ENCODE measurements at regions not wholly inside any gene's neighbourhood (a gene's known extent, or its start where the extent isn't known, plus 50 kb on each side); places are given as distances from the start of the nearest gene placed in this dataset.

DNA sequence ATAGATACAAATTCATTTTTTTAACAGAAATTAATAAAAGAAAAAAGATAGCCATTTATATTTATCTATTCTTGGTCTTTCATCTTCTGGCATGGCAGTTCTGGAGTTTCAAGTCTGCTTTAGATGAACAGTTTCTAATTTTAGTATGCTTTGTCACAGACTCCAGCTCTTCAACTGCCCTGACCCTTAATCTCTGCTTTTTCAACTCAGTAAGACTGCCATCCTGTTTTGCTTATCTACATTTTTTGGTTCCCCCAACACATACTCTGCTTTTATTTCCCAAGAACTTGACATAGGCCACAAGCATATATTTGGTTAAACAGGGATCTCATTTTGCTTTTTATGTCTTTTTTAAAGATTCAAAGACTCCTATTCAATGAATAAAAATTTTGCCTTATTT is 309.3 kb upstream of the KCND2 start:
- no peaks in the 10 kb centered on the region for H4K20me1 ChIP-seq (ENCODE audit: control insufficient read depth, insufficient read depth, low read length, poor library complexity, severe bottlenecking)
- Mint-ChIP-seq H3K9me3 (ENCODE audit: insufficient read depth) (no peaks in the 10 kb centered on the region), H3K27ac (no peak overlapping the region), H3K4me3 (no peak overlapping the region), H3K27me3 (no peaks in the 10 kb centered on the region), H3K4me1 (no peaks in the 10 kb centered on the region)
- no peak for TF ChIP-seq EZH2 (IDR thresholded peaks at IDR 0.05; ENCODE audit: borderline replicate concordance, insufficient read depth, low read depth, low read length, poor library complexity, severe bottlenecking)
- TF ChIP-seq, protein P1, sequence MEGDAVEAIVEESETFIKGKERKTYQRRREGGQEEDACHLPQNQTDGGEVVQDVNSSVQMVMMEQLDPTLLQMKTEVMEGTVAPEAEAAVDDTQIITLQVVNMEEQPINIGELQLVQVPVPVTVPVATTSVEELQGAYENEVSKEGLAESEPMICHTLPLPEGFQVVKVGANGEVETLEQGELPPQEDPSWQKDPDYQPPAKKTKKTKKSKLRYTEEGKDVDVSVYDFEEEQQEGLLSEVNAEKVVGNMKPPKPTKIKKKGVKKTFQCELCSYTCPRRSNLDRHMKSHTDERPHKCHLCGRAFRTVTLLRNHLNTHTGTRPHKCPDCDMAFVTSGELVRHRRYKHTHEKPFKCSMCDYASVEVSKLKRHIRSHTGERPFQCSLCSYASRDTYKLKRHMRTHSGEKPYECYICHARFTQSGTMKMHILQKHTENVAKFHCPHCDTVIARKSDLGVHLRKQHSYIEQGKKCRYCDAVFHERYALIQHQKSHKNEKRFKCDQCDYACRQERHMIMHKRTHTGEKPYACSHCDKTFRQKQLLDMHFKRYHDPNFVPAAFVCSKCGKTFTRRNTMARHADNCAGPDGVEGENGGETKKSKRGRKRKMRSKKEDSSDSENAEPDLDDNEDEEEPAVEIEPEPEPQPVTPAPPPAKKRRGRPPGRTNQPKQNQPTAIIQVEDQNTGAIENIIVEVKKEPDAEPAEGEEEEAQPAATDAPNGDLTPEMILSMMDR (IDR thresholded peaks at IDR 0.05), result no peak
- CTCF ChIA-PET, result no interaction called here
- H3K4me1 ChIP-seq (ENCODE audit: control insufficient read depth in 2 of 2, insufficient read depth in 2 of 2, low read length in 2 of 2), result no peaks in the 10 kb centered on the region
- H3K4me2 ChIP-seq (replicated peaks; ENCODE audit: low read depth, low read length, poor library complexity, severe bottlenecking), result no peak overlapping the region
- DNase-seq (no peak), ATAC-seq (ENCODE audit: low read depth) (no peak)
- no peak overlapping the region for H2AFZ ChIP-seq (ENCODE audit: insufficient read depth, low read depth, low read length, poor library complexity, severe bottlenecking)
- H3K4me3 ChIP-seq (ENCODE audit: control extremely low read depth in 1 of 5, extremely low read depth in 1 of 5, insufficient read depth in 1 of 5, low read depth in 2 of 5, low read length in 4 of 5), result no peak overlapping the region
- H3K9ac ChIP-seq (ENCODE audit: low read length), result no peak overlapping the region
- POLR2A ChIA-PET, result no interaction called here
- H3K79me2 ChIP-seq (ENCODE audit: control insufficient read depth, insufficient read depth, low read length), result no peaks in the 10 kb centered on the region
- H3K36me3 ChIP-seq (replicated peaks in 1 of 2; ENCODE audit: control extremely low read depth in 1 of 2, control insufficient read depth in 1 of 2, extremely low read depth in 1 of 2, insufficient read depth in 2 of 2, low read length in 1 of 2), result no peaks in the 10 kb centered on the region
- H3K27ac ChIP-seq (ENCODE audit: low read length in 2 of 2), result no peak overlapping the region
- H3K9me3 ChIP-seq (ENCODE audit: control extremely low read depth in 1 of 3, control insufficient read depth in 2 of 3, insufficient read depth in 1 of 3, low read length in 2 of 3), result no peaks in the 10 kb centered on the region
- H3K27me3 ChIP-seq (replicated peaks in 1 of 4; ENCODE audit: control extremely low read depth in 1 of 4, control insufficient read depth in 3 of 4, insufficient read depth in 4 of 4, low read length in 3 of 4), result no peaks in the 10 kb centered on the region
- intact Hi-C loops (cut with micrococcal nuclease), result no loop called here

DNA sequence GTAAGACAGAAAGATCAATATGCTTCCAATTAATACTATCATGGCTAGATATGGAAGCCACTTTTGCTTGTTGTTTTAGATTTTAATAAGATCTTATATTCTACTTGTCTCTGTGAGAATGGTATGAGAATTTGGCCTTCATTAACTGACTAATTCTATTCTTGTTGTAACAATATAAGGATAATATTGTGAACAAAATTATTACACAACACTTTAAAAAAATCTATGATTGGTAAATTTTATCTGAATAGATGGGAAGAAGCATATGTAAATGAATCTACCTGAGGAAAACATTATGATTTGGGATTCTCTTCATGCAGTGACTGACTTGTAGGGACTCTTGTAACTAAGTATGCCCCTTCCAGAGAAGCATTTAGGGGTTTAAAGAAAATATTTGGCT is 308.9 kb upstream of the KCND2 start:
- Mint-ChIP-seq H3K9me3 (ENCODE audit: insufficient read depth) (no peaks in the 10 kb centered on the region), H3K27ac (no peak overlapping the region), H3K4me1 (no peaks in the 10 kb centered on the region), H3K27me3 (no peaks in the 10 kb centered on the region), H3K4me3 (no peak overlapping the region)
- no peaks in the 10 kb centered on the region for H4K20me1 ChIP-seq (ENCODE audit: control insufficient read depth, insufficient read depth, low read length, poor library complexity, severe bottlenecking)
- H3K4me3 ChIP-seq (ENCODE audit: control extremely low read depth in 1 of 5, extremely low read depth in 1 of 5, insufficient read depth in 1 of 5, low read depth in 2 of 5, low read length in 4 of 5), result no peak overlapping the region
- H3K4me2 ChIP-seq (replicated peaks; ENCODE audit: low read depth, low read length, poor library complexity, severe bottlenecking), result no peak overlapping the region
- POLR2A ChIA-PET, result no interaction called here
- no peaks in the 10 kb centered on the region for H3K27me3 ChIP-seq (replicated peaks in 1 of 4; ENCODE audit: control extremely low read depth in 1 of 4, control insufficient read depth in 3 of 4, insufficient read depth in 4 of 4, low read length in 3 of 4)
- CTCF ChIA-PET, result no interaction called here
- no peaks in the 10 kb centered on the region for H3K79me2 ChIP-seq (ENCODE audit: control insufficient read depth, insufficient read depth, low read length)
- H3K9ac ChIP-seq (ENCODE audit: low read length), result no peak overlapping the region
- DNase-seq, result no peak
- intact Hi-C loops (cut with micrococcal nuclease), result no loop called here
- no peak overlapping the region for H2AFZ ChIP-seq (ENCODE audit: insufficient read depth, low read depth, low read length, poor library complexity, severe bottlenecking)
- no peaks in the 10 kb centered on the region for H3K4me1 ChIP-seq (ENCODE audit: control insufficient read depth in 2 of 2, insufficient read depth in 2 of 2, low read length in 2 of 2)
- no peaks in the 10 kb centered on the region for H3K36me3 ChIP-seq (replicated peaks in 1 of 2; ENCODE audit: control extremely low read depth in 1 of 2, control insufficient read depth in 1 of 2, extremely low read depth in 1 of 2, insufficient read depth in 2 of 2, low read length in 1 of 2)
- H3K9me3 ChIP-seq (ENCODE audit: control extremely low read depth in 1 of 3, control insufficient read depth in 2 of 3, insufficient read depth in 1 of 3, low read length in 2 of 3), result no peaks in the 10 kb centered on the region
- TF ChIP-seq, protein P1 (IDR thresholded peaks at IDR 0.05), result no peak
- no peak for TF ChIP-seq EZH2 (IDR thresholded peaks at IDR 0.05; ENCODE audit: borderline replicate concordance, insufficient read depth, low read depth, low read length, poor library complexity, severe bottlenecking)
- no peak overlapping the region for H3K27ac ChIP-seq (ENCODE audit: low read length in 2 of 2)
- no peak for ATAC-seq (ENCODE audit: low read depth)
